ENCODE measurements at regions not wholly inside any gene's neighbourhood (a gene's known extent, or its start where the extent isn't known, plus 50 kb on each side); places are given as distances from the start of the nearest gene placed in this dataset.
"Not testable (repeated sequence)": the region's sequence is repeated elsewhere in the genome, so short reads cannot be mapped to it uniquely, and the experiment has no call there.

GRCh38 chr5:159509002-159509660 is 178.8 kb upstream of the IL12B start:
- Histone ChIP-seq H3K27me3 (ENCODE audit: control insufficient read depth, insufficient read depth, low read length) (no peaks in the 10 kb centered on the region), H3K9me3 (ENCODE audit: control insufficient read depth, low read length) (no peaks in the 10 kb centered on the region), H3K4me3 (ENCODE audit: low read length) (no peak overlapping the region), H3K9ac (ENCODE audit: low read length) (no peak overlapping the region), H3K36me3 (ENCODE audit: control insufficient read depth, insufficient read depth, low read length) (no peaks in the 10 kb centered on the region), H3K4me1 (ENCODE audit: control insufficient read depth, insufficient read depth, low read length) (no peaks in the 10 kb centered on the region)

DNA sequence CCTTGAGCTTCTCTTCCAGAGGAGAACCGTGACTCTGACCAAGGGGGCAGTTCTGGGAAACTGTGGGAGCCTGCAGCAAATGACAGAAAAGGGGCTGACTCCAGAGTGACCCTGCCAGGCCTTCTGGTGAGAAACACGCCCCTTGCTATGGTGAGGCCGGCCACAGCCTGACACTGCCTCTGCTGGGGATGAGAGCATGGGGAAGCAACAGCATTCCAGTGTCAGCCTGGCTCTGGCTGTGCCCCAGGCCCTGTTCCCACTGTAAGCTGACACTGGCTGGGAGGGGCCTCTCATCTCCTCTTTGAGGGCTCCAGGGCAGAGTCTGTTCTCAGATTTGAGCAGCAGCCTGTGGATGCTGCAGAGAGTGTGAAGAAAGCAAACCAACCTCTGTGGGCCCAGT is 180.0 kb upstream of the IL12B start:
- H3K4me1 ChIP-seq (ENCODE audit: control insufficient read depth, insufficient read depth, low read length): no peaks in the 10 kb centered on the region
- H3K4me3 ChIP-seq (ENCODE audit: low read length): no peak overlapping the region
- no peaks in the 10 kb centered on the region for H3K36me3 ChIP-seq (ENCODE audit: control insufficient read depth, insufficient read depth, low read length)
- H3K9me3 ChIP-seq (ENCODE audit: control insufficient read depth, low read length): no peaks in the 10 kb centered on the region
- no peak overlapping the region for H3K9ac ChIP-seq (ENCODE audit: low read length)
- H3K27me3 ChIP-seq (ENCODE audit: control insufficient read depth, insufficient read depth, low read length): no peaks in the 10 kb centered on the region

DNA sequence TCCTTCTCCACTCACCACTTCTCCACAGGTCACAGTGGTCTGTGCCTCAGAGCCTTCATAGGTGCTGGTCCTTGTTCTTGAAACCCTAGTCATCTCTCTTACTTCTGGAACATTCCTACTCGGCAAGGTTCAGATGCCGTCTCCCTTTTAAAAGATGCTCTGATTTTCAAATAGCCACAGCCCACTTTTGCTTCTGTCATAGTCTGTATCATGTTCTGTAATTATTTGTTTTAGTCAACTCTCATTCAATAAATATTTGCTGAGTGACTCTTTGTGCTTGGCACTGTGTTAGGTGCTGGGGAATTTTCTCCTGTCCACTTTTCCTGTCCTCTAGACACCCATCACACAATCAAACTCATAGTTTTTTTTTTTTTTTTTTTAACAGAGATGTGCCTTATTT is 181.3 kb upstream of the IL12B start:
- Histone ChIP-seq H3K9ac (ENCODE audit: low read length) (no peak overlapping the region), H3K27me3 (ENCODE audit: control insufficient read depth, insufficient read depth, low read length) (no peaks in the 10 kb centered on the region), H3K4me3 (ENCODE audit: low read length) (no peak overlapping the region), H3K9me3 (ENCODE audit: control insufficient read depth, low read length) (no peaks in the 10 kb centered on the region), H3K4me1 (ENCODE audit: control insufficient read depth, insufficient read depth, low read length) (no peaks in the 10 kb centered on the region), H3K36me3 (ENCODE audit: control insufficient read depth, insufficient read depth, low read length) (no peaks in the 10 kb centered on the region)

- no peaks in the 10 kb centered on the region for H3K9me3 ChIP-seq (ENCODE audit: control insufficient read depth, low read length)
- H3K9ac ChIP-seq (ENCODE audit: low read length): no peak overlapping the region
- no peaks in the 10 kb centered on the region for H3K4me1 ChIP-seq (ENCODE audit: control insufficient read depth, insufficient read depth, low read length)
- no peak overlapping the region for H3K4me3 ChIP-seq (ENCODE audit: low read length)
- H3K36me3 ChIP-seq (ENCODE audit: control insufficient read depth, insufficient read depth, low read length): no peaks in the 10 kb centered on the region
- no peaks in the 10 kb centered on the region for H3K27me3 ChIP-seq (ENCODE audit: control insufficient read depth, insufficient read depth, low read length)
These were observed 181.8 kb upstream of the IL12B start for GRCh38 chr5:159512064-159512463.

- Histone ChIP-seq H3K36me3 (ENCODE audit: control insufficient read depth, insufficient read depth, low read length) (no peaks in the 10 kb centered on the region), H3K4me1 (ENCODE audit: control insufficient read depth, insufficient read depth, low read length) (no peaks in the 10 kb centered on the region), H3K27me3 (ENCODE audit: control insufficient read depth, insufficient read depth, low read length) (no peaks in the 10 kb centered on the region), H3K9ac (ENCODE audit: low read length) (no peak overlapping the region), H3K9me3 (ENCODE audit: control insufficient read depth, low read length) (no peaks in the 10 kb centered on the region), H3K4me3 (ENCODE audit: low read length) (no peak overlapping the region)
These were observed 184.0 kb upstream of the IL12B start for GRCh38 chr5:159514229-159514810.

GRCh38 chr5:159515197-159515596 is 184.9 kb upstream of the IL12B start:
- no peak overlapping the region for H3K4me3 ChIP-seq (ENCODE audit: low read length)
- no peaks in the 10 kb centered on the region for H3K4me1 ChIP-seq (ENCODE audit: control insufficient read depth, insufficient read depth, low read length)
- H3K36me3 ChIP-seq (ENCODE audit: control insufficient read depth, insufficient read depth, low read length): no peaks in the 10 kb centered on the region
- H3K27me3 ChIP-seq (ENCODE audit: control insufficient read depth, insufficient read depth, low read length): no peaks in the 10 kb centered on the region
- H3K9me3 ChIP-seq (ENCODE audit: control insufficient read depth, low read length): no peaks in the 10 kb centered on the region
- H3K9ac ChIP-seq (ENCODE audit: low read length): no peak overlapping the region

GRCh38 chr5:159515909-159516415 is 185.7 kb upstream of the IL12B start:
- Histone ChIP-seq H3K27me3 (ENCODE audit: control insufficient read depth, insufficient read depth, low read length) (no peaks in the 10 kb centered on the region), H3K36me3 (ENCODE audit: control insufficient read depth, insufficient read depth, low read length) (no peaks in the 10 kb centered on the region), H3K9ac (ENCODE audit: low read length) (no peak overlapping the region), H3K4me1 (ENCODE audit: control insufficient read depth, insufficient read depth, low read length) (no peaks in the 10 kb centered on the region), H3K9me3 (ENCODE audit: control insufficient read depth, low read length) (no peaks in the 10 kb centered on the region), H3K4me3 (ENCODE audit: low read length) (no peak overlapping the region)

DNA sequence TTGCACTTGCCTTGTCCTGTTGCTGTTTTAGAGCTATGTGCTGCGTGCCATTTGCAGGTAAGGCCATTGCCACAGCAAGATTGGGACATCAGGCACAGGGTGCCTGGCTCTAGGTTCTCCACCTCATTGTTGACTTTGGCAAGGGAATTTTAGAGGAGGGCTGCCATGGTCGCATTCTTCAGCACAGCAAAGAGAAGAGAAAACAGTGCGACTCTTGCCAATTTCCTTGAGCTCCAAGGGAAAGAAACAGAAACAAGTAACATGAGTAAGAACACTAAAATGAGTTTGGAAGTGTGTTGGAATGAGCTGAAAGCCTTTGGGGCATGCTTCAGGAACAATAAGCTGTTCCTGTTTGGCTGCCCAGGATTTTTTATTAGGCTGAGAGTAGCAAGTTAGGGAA is 188.1 kb upstream of the IL12B start:
- Histone ChIP-seq H3K27me3 (ENCODE audit: control insufficient read depth, insufficient read depth, low read length) (no peaks in the 10 kb centered on the region), H3K9ac (ENCODE audit: low read length) (no peak overlapping the region)

DNA sequence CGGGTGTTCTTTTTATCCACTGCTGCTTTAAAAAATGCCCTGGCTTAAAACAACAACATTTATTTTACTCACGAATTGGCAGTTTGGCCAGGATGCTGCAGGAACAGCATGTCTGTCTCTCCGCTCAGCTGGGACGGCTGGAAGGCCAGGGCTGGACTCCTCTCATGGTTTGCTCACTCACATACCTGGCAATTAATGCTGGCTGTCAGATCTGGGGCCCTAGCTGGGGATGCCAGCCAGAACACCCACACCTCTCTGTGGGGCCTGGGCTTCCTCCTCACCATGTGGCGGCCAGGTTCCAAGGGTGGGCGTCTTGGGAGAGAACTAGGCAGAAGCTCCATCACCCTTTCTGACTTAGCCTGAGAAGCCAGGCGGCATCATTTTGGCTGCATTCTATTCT is 189.1 kb upstream of the IL12B start:
- Histone ChIP-seq H3K9ac (ENCODE audit: low read length) (no peak overlapping the region), H3K36me3 (ENCODE audit: control insufficient read depth, insufficient read depth, low read length) (no peaks in the 10 kb centered on the region), H3K4me1 (ENCODE audit: control insufficient read depth, insufficient read depth, low read length) (no peaks in the 10 kb centered on the region), H3K9me3 (ENCODE audit: control insufficient read depth, low read length) (no peaks in the 10 kb centered on the region), H3K27me3 (ENCODE audit: control insufficient read depth, insufficient read depth, low read length) (no peaks in the 10 kb centered on the region), H3K4me3 (ENCODE audit: low read length) (no peak overlapping the region)

More for the DNA sequence above, 188.1 kb upstream of the IL12B start:
- H3K4me1 ChIP-seq (ENCODE audit: control insufficient read depth, insufficient read depth, low read length): no peaks in the 10 kb centered on the region
- H3K36me3 ChIP-seq (ENCODE audit: control insufficient read depth, insufficient read depth, low read length): no peaks in the 10 kb centered on the region
- H3K4me3 ChIP-seq (ENCODE audit: low read length): no peak overlapping the region
- H3K9me3 ChIP-seq (ENCODE audit: control insufficient read depth, low read length): no peaks in the 10 kb centered on the region

DNA sequence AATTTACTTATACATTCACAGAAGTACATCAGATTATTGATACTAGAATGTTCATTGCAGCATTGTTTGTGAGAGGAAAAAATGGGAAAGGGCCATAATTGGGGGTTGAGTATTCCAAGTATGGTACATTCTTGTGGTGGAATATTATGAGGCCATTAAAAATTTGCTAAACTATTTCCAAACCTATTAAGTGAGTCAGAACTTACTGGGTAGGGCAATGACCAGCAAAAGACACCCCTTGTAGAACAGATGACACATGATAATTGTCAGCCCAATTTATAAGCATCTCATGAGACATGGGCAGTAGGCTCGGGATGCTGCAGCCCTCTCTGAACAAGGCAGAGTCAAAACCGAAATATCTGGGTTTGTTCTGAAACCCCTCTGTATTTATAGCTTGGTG is 192.6 kb upstream of the IL12B start:
- H3K4me3 ChIP-seq (ENCODE audit: low read length): no peak overlapping the region
- H3K36me3 ChIP-seq (ENCODE audit: control insufficient read depth, insufficient read depth, low read length): no peaks in the 10 kb centered on the region
- no peaks in the 10 kb centered on the region for H3K27me3 ChIP-seq (ENCODE audit: control insufficient read depth, insufficient read depth, low read length)
- H3K9ac ChIP-seq (ENCODE audit: low read length): no peak overlapping the region
- no peaks in the 10 kb centered on the region for H3K9me3 ChIP-seq (ENCODE audit: control insufficient read depth, low read length)
- no peaks in the 10 kb centered on the region for H3K4me1 ChIP-seq (ENCODE audit: control insufficient read depth, insufficient read depth, low read length)

DNA sequence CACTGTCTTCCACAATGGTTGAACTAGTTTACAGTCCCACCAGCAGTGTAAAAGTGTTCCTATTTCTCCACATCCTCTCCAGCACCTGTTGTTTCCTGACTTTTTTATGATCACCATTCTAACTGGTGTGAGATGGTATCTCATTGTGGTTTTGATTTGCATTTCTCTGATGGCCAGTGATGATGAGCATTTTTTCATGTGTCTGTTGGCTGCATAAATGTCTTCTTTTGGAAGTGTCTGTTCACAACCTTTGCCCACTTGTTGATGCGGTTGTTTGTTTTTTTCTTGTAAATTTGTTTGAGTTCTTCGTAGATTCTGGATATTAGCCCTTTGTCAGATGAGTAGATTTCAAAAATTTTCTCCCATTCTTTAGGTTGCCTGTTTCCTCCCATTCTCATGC is 194.0 kb upstream of the IL12B start:
- H3K9ac ChIP-seq (ENCODE audit: low read length); H3K36me3 ChIP-seq (ENCODE audit: control insufficient read depth, insufficient read depth, low read length); H3K4me3 ChIP-seq (ENCODE audit: low read length); H3K27me3 ChIP-seq (ENCODE audit: control insufficient read depth, insufficient read depth, low read length); H3K4me1 ChIP-seq (ENCODE audit: control insufficient read depth, insufficient read depth, low read length); H3K9me3 ChIP-seq (ENCODE audit: control insufficient read depth, low read length): not testable (repeated sequence)

DNA sequence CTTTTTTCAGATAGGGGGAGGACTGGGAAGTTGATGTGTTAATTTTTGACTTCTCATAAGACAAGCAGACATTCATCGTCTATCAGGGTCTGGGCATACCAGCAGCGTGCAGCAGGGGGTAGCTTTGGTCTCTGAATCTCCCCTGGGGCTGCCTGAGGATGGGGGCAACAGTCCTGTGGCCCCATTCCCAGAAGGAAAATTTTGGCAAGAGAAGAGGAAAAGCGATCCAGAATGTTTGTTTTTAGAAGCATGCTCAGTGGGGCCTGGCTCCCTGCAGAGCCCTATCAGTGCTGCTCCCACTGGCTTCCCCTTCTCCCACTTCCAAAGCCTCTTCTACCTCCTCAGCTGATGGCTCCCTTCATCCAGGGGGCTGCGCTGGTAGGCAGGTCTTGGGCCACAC is 194.8 kb upstream of the IL12B start:
- H3K27me3 ChIP-seq (ENCODE audit: control insufficient read depth, insufficient read depth, low read length): no peaks in the 10 kb centered on the region
- H3K9me3 ChIP-seq (ENCODE audit: control insufficient read depth, low read length): no peaks in the 10 kb centered on the region
- no peaks in the 10 kb centered on the region for H3K36me3 ChIP-seq (ENCODE audit: control insufficient read depth, insufficient read depth, low read length)
- no peak overlapping the region for H3K9ac ChIP-seq (ENCODE audit: low read length)
- no peak overlapping the region for H3K4me3 ChIP-seq (ENCODE audit: low read length)
- H3K4me1 ChIP-seq (ENCODE audit: control insufficient read depth, insufficient read depth, low read length): no peaks in the 10 kb centered on the region

Measured in mucosa of stomach (tissue), 1 donor.